SK-N-SH (cell line): ENCODE measurements at regions not wholly inside any gene's neighbourhood (a gene's known extent, or its start where the extent isn't known, plus 50 kb on each side); places are given as distances from the start of the nearest gene placed in this dataset.

Experiments
- CTCF ChIA-PET: fragments of 300-600, 350-600 bp; formaldehyde crosslinking; extraction: SDS; loops from one replicate; lab custom pipeline; 2021; lab: Yijun Ruan, JAX
- POLR2A ChIA-PET: fragments of 350-600 bp; sonication (Branson Sonifier 250); formaldehyde crosslinking; extraction: SDS; loops from one replicate; lab custom pipeline; 2020; ENCODE audit warnings: antibody characterized with exemption, inconsistent platforms; lab: Yijun Ruan, JAX
- DNase-seq: peaks from one replicate; pipeline ENCODE4 v3.0.0; 2012
- H2AFZ ChIP-seq: fragments of 200-600 bp; sonication (generic); 2 replicates; pipeline ENCODE4 v1.8.1; 2016; ENCODE audit warnings: antibody characterized with exemption, mild to moderate bottlenecking, low read depth
- H3F3A ChIP-seq: fragments of 200-600 bp; sonication (generic); replicated peaks from 2 replicates; pipeline ENCODE3; 2016; ENCODE audit warnings: antibody characterized with exemption, mild to moderate bottlenecking; ENCODE audit not compliant: insufficient read depth
- H3K27ac ChIP-seq, 2 experiments: fragments of 200-500 bp in 1 of 2; fragments of 200-600 bp in 1 of 2; sonication (Bioruptor generic) in 1 of 2; sonication (generic), shearing (Covaris generic) in 1 of 2; 2 replicates each; pipeline versions ENCODE4 v1.5.1 to v1.6.1; 2014 to 2016; ENCODE audit warnings: low read depth in 2 of 2, inconsistent platforms in 1 of 2, low read length in 1 of 2, mild to moderate bottlenecking in 1 of 2, mixed read lengths in 1 of 2
- H3K27me3 ChIP-seq: fragments of 200-600 bp; sonication (generic), shearing (Covaris generic); 2 replicates; pipeline ENCODE4 v1.6.1; 2016; ENCODE audit warnings: mixed run types; ENCODE audit not compliant: insufficient read depth
- H3K36me3 ChIP-seq, 2 experiments: fragments of 200-500 bp in 1 of 2; fragments of 200-600 bp in 1 of 2; sonication (Bioruptor generic) in 1 of 2; sonication (generic) in 1 of 2; replicated peaks in 1 of 2; 2 replicates each; pipeline versions ENCODE3 to v1.5.1; 2014 to 2016; ENCODE audit warnings: low read length in 1 of 2, mild to moderate bottlenecking in 1 of 2; ENCODE audit not compliant: insufficient read depth in 2 of 2, control insufficient read depth in 1 of 2
- H3K4me1 ChIP-seq, 2 experiments: fragments of 200-500 bp in 1 of 2; fragments of 200-600 bp in 1 of 2; sonication (Bioruptor generic) in 1 of 2; sonication (generic), shearing (Covaris generic) in 1 of 2; 2 replicates each; pipeline versions ENCODE4 v1.5.1 to v1.6.1; 2014 to 2016; ENCODE audit warnings: low read depth in 1 of 2, low read length in 1 of 2, mixed run types in 1 of 2; ENCODE audit not compliant: insufficient read depth in 2 of 2, control insufficient read depth in 1 of 2
- H3K4me2 ChIP-seq: fragments of 200-600 bp; sonication (generic), shearing (Covaris generic); 2 replicates; pipeline ENCODE4 v1.6.1; 2017; ENCODE audit warnings: mixed run types
- H3K4me3 ChIP-seq, 2 experiments: fragments of 200-500 bp in 1 of 2; fragments of 200-600 bp in 1 of 2; sonication (Bioruptor generic) in 1 of 2; sonication (generic), shearing (Covaris generic) in 1 of 2; 2 replicates each; pipeline versions ENCODE4 v1.5.1 to v1.8.1; 2014 to 2016; ENCODE audit warnings: low read depth in 2 of 2, inconsistent platforms in 1 of 2, low read length in 1 of 2, mild to moderate bottlenecking in 1 of 2, mixed read lengths in 1 of 2, moderate library complexity in 1 of 2
- H3K79me2 ChIP-seq: fragments of 200-600 bp; sonication (generic); 2 replicates; pipeline ENCODE4 v1.8.1; 2017; ENCODE audit warnings: mild to moderate bottlenecking; ENCODE audit not compliant: insufficient read depth
- H3K9ac ChIP-seq: fragments of 200-600 bp; sonication (generic); 2 replicates; pipeline ENCODE4 v1.6.1; 2017; ENCODE audit warnings: mixed run types
- H3K9me2 ChIP-seq: fragments of 200-600 bp; sonication (generic); 2 replicates; pipeline ENCODE4 v1.6.1; 2017; ENCODE audit warnings: mixed run types
- H3K9me3 ChIP-seq: fragments of 200-600 bp; sonication (generic); 2 replicates; pipeline ENCODE4 v1.6.1; 2017; ENCODE audit warnings: mixed run types, mild to moderate bottlenecking, moderate library complexity
- H4K20me1 ChIP-seq: fragments of 200-600 bp; sonication (generic); 2 replicates; pipeline ENCODE4 v1.6.1; 2017; ENCODE audit warnings: mild to moderate bottlenecking, mixed run types; ENCODE audit not compliant: insufficient read depth
- ELF1 ChIP-seq: IDR thresholded peaks from 2 replicates; pipeline ENCODE4 v1.4.0; 2012
- EP300 ChIP-seq, 2 experiments: IDR thresholded peaks; 2 replicates each; pipeline versions ENCODE4 v1.4.0 to v1.6.1; 2012; ENCODE audit warnings: borderline replicate concordance in 1 of 2, low read depth in 1 of 2, low read length in 1 of 2
- EZH2phosphoT487 ChIP-seq: fragments of 200-600 bp; sonication (generic); IDR thresholded peaks from 2 replicates; pipeline ENCODE4 v1.6.1; 2017; ENCODE audit warnings: low read depth, mixed run types, mild to moderate bottlenecking, antibody characterized with exemption, moderate library complexity, borderline replicate concordance
- FOXJ3 ChIP-seq: sonication (generic); formaldehyde crosslinking; IDR thresholded peaks from 2 replicates; pipeline ENCODE4 v1.5.1; 2020; ENCODE audit warnings: mild to moderate bottlenecking, missing genetic modification reagents
- GABPA ChIP-seq: IDR thresholded peaks from 2 replicates; pipeline ENCODE4 v1.4.0; 2012; ENCODE audit warnings: low read depth, mild to moderate bottlenecking
- GATA2 ChIP-seq: sonication (generic); formaldehyde crosslinking; IDR thresholded peaks from 2 replicates; pipeline ENCODE4 v1.5.0; 2020; ENCODE audit warnings: mild to moderate bottlenecking, missing genetic modification reagents
- JUND ChIP-seq: IDR thresholded peaks from 2 replicates; pipeline ENCODE4 v1.4.0; 2012
- MXI1 ChIP-seq: IDR thresholded peaks from 2 replicates; pipeline ENCODE4 v1.6.1; 2012; ENCODE audit warnings: mild to moderate bottlenecking, low read depth, low read length, improper control_type of control experiment
- POLR2AphosphoS5 ChIP-seq: IDR thresholded peaks from 2 replicates; pipeline ENCODE4 v1.6.1; 2012; ENCODE audit warnings: low read depth, low read length
- RAD21 ChIP-seq: IDR thresholded peaks from 2 replicates; pipeline ENCODE4 v1.6.1; 2012; ENCODE audit warnings: mild to moderate bottlenecking, low read length
- RCOR1 ChIP-seq: fragments of 150-350 bp; IDR thresholded peaks from 2 replicates; pipeline ENCODE4 v1.6.1; 2017; ENCODE audit warnings: antibody characterized with exemption, low read length
- RXRA ChIP-seq: IDR thresholded peaks from 2 replicates; pipeline ENCODE4 v1.4.0; 2012; ENCODE audit warnings: low read depth, mild to moderate bottlenecking, borderline replicate concordance
- SIN3A ChIP-seq: IDR thresholded peaks from 2 replicates; pipeline ENCODE4 v1.6.1; 2012; ENCODE audit warnings: low read depth, mild to moderate bottlenecking, low read length, moderate library complexity, borderline replicate concordance
- SMC3 ChIP-seq: IDR thresholded peaks from 2 replicates; pipeline ENCODE4 v1.6.1; 2012; ENCODE audit warnings: low read depth, low read length, improper control_type of control experiment
- TAF1 ChIP-seq: IDR thresholded peaks from 2 replicates; pipeline ENCODE4 v1.6.1; 2012; ENCODE audit warnings: low read depth, mild to moderate bottlenecking, low read length, moderate library complexity, borderline replicate concordance
- TCF12 ChIP-seq: IDR thresholded peaks from 2 replicates; pipeline ENCODE4 v1.4.0; 2012
- TEAD4 ChIP-seq: IDR thresholded peaks from 2 replicates; pipeline ENCODE4 v1.4.0; 2012; ENCODE audit warnings: mild to moderate bottlenecking, borderline replicate concordance; ENCODE audit not compliant: insufficient read depth
- WGBS: methylation state at CpG from one replicate; pipeline ENCODE4 v1.1.6; 2017; ENCODE audit warnings: low lambda C conversion rate; 5-methylcytosine and 5-hydroxymethylcytosine counted together
- TF ChIP-seq, protein P1 (sequence below): IDR thresholded peaks from 2 replicates; pipeline ENCODE4; 2012
- TF ChIP-seq, protein P2 (sequence below): IDR thresholded peaks from 2 replicates; pipeline ENCODE4 v1.4.0; 2012; ENCODE audit warnings: low read depth, borderline replicate concordance
- TF ChIP-seq, protein P3 (sequence below): fragments of 150-350 bp; IDR thresholded peaks from 2 replicates; pipeline ENCODE4 v1.6.1; 2016; ENCODE audit warnings: mild to moderate bottlenecking, low read depth, low read length
- TF ChIP-seq, protein P4 (sequence below): fragments of 200-600 bp; sonication (generic); IDR thresholded peaks from 2 replicates; pipeline ENCODE4 v1.6.1; 2017; ENCODE audit warnings: antibody characterized with exemption, mild to moderate bottlenecking, moderate library complexity

DNA sequence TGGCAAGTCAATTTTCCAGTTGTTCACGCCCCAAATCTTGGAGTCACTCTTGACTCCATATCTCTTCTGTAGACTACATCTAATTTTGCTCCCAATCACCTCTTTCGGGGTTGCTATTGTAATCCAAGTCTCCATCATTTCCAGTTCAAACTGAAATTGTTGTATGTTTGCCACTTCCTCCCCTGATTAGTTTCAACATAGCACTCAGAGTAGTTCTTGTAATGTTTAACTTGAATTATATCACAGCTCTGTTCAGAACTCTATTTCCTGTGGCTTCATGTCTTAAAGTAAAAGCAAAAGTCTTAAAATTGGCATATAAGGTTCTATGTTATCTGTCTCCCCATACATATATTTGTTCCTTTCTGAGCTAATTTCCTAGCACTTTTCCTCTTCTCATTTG, 348.5 kb upstream of the RIOK2 start:
- Histone ChIP-seq H4K20me1 (no peaks in the 10 kb centered on the region), H3K27ac (no peak overlapping the region), H3K27me3 (no peaks in the 10 kb centered on the region), H2AFZ (no peak overlapping the region), H3K4me1 (peaks cover 0 to 9% of the 10 kb centered on the region in 2 experiments; a peak in 2 of 4 replicates), H3K36me3 (no peaks in the 10 kb centered on the region), H3K9me3 (no peaks in the 10 kb centered on the region), H3F3A (no peaks in the 10 kb centered on the region), H3K4me3 (no peak overlapping the region), H3K79me2 (no peaks in the 10 kb centered on the region), H3K4me2 (no peak overlapping the region), H3K9me2 (no peaks in the 10 kb centered on the region), H3K9ac (no peak overlapping the region)
- WGBS = 63% methylated on average over 2 of the region's 2 CpGs
- POLR2A ChIA-PET = no interaction called here
- DNase-seq = no peak
- no peak for TF ChIP-seq SIN3A
- TF ChIP-seq TAF1 = no peak
- TF ChIP-seq, protein P1, sequence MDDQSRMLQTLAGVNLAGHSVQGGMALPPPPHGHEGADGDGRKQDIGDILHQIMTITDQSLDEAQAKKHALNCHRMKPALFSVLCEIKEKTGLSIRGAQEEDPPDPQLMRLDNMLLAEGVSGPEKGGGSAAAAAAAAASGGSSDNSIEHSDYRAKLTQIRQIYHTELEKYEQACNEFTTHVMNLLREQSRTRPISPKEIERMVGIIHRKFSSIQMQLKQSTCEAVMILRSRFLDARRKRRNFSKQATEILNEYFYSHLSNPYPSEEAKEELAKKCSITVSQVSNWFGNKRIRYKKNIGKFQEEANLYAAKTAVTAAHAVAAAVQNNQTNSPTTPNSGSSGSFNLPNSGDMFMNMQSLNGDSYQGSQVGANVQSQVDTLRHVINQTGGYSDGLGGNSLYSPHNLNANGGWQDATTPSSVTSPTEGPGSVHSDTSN = no peak
- no peak for TF ChIP-seq RCOR1
- TF ChIP-seq FOXJ3 (CRISPR knock-in tag) = no peak
- TF ChIP-seq EP300 (IDR thresholded peaks at IDR 0.05; ENCODE audit: borderline replicate concordance in 1 of 2, low read depth in 1 of 2, low read length in 1 of 2) = no peak
- TF ChIP-seq RXRA = no peak
- no peak for TF ChIP-seq TEAD4
- TF ChIP-seq ELF1 = no peak
- CTCF ChIA-PET = interaction anchor here (1.2 kb wide), 1 partner anchor 301 kb away, joined by 4 read pairs; no protein-coding TSS in a partner anchor

DNA sequence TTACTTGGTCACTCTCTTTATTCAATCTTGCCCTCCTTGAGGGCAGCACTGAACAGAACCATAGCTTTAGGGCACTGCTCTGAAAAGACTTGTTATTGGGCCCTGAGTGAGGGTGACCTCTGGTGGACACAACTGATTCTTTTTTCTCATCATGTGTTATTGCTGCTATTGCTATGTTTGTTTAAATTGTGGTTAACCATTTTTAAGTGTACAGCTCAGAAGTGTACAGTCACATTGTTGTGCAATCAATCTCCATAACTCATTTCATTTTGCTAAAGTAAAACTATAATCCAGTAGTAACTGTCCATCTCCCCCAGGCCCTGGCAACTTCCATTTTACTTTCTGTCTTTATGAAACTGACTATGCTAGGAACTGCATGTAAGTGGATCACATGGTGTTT, 351.1 kb upstream of the RIOK2 start:
- Histone ChIP-seq H3K4me1 (peaks cover 0 to 6% of the 10 kb centered on the region in 2 experiments; a peak in 2 of 4 replicates), H4K20me1 (no peaks in the 10 kb centered on the region), H3K4me3 (no peak overlapping the region), H3K79me2 (no peaks in the 10 kb centered on the region), H3K9me3 (no peaks in the 10 kb centered on the region), H3K9ac (no peak overlapping the region), H3K27me3 (no peaks in the 10 kb centered on the region), H3F3A (no peaks in the 10 kb centered on the region), H2AFZ (no peak overlapping the region), H3K4me2 (no peak overlapping the region), H3K9me2 (no peaks in the 10 kb centered on the region), H3K36me3 (no peaks in the 10 kb centered on the region), H3K27ac (no peak overlapping the region)
- ChIA-PET POLR2A (no interaction called here), CTCF (interaction anchor here (0.7 to 2.2 kb wide), 21 partner anchors 11 to 1818 kb away, joined by 3 to 23 read pairs (median 3); no protein-coding TSS in a partner anchor)
- peak; percentile 41 for DNase-seq
- TF ChIP-seq, protein P1 = peak; percentile 39; the same call in 1 of the 2 replicates
- TF ChIP-seq RAD21 (peak; percentile 65), TCF12 (no peak), EZH2phosphoT487 (no peak), MXI1 (no peak), GATA2 (CRISPR knock-in tag) (no peak), SMC3 (peak; percentile 62), JUND (no peak), TAF1 (no peak), GABPA (no peak), POLR2AphosphoS5 (no peak)
- TF ChIP-seq, protein P2, sequence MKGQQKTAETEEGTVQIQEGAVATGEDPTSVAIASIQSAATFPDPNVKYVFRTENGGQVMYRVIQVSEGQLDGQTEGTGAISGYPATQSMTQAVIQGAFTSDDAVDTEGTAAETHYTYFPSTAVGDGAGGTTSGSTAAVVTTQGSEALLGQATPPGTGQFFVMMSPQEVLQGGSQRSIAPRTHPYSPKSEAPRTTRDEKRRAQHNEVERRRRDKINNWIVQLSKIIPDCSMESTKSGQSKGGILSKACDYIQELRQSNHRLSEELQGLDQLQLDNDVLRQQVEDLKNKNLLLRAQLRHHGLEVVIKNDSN = no peak
- TF ChIP-seq, protein P3, sequence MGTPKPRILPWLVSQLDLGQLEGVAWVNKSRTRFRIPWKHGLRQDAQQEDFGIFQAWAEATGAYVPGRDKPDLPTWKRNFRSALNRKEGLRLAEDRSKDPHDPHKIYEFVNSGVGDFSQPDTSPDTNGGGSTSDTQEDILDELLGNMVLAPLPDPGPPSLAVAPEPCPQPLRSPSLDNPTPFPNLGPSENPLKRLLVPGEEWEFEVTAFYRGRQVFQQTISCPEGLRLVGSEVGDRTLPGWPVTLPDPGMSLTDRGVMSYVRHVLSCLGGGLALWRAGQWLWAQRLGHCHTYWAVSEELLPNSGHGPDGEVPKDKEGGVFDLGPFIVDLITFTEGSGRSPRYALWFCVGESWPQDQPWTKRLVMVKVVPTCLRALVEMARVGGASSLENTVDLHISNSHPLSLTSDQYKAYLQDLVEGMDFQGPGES = no peak
- TF ChIP-seq, protein P4, sequence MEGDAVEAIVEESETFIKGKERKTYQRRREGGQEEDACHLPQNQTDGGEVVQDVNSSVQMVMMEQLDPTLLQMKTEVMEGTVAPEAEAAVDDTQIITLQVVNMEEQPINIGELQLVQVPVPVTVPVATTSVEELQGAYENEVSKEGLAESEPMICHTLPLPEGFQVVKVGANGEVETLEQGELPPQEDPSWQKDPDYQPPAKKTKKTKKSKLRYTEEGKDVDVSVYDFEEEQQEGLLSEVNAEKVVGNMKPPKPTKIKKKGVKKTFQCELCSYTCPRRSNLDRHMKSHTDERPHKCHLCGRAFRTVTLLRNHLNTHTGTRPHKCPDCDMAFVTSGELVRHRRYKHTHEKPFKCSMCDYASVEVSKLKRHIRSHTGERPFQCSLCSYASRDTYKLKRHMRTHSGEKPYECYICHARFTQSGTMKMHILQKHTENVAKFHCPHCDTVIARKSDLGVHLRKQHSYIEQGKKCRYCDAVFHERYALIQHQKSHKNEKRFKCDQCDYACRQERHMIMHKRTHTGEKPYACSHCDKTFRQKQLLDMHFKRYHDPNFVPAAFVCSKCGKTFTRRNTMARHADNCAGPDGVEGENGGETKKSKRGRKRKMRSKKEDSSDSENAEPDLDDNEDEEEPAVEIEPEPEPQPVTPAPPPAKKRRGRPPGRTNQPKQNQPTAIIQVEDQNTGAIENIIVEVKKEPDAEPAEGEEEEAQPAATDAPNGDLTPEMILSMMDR = peak; percentile 72
